HEK293 (cell line): ENCODE measurements at regions not wholly inside any gene's neighbourhood (a gene's known extent, or its start where the extent isn't known, plus 50 kb on each side); places are given as distances from the start of the nearest gene placed in this dataset.

Experiments
- CTCF ChIA-PET: fragments of 350-600 bp; formaldehyde crosslinking; extraction: SDS; loops from one replicate; lab custom pipeline; 2021; ENCODE audit warnings: antibody characterized with exemption; lab: Yijun Ruan, JAX
- POLR2A ChIA-PET: fragments of 300-600 bp; formaldehyde crosslinking; extraction: SDS; loops from one replicate; lab custom pipeline; 2020; ENCODE audit warnings: antibody characterized with exemption, inconsistent platforms; lab: Yijun Ruan, JAX
- H3K27ac ChIP-seq: fragments of 200-500 bp; sonication (Bioruptor generic); 2 replicates; pipeline ENCODE4 v1.5.1; 2014; ENCODE audit warnings: low read depth, low read length, control low read depth, inconsistent platforms; ENCODE audit errors: extremely low read depth
- H3K36me3 ChIP-seq, 2 experiments: fragments of 200-500 bp in 1 of 2; sonication (Bioruptor generic) in 1 of 2; 1 replicate in 1 of 2; 2 replicates in 1 of 2; pipeline ENCODE4 v1.5.1; 2014 to 2017; ENCODE audit warnings: inconsistent platforms in 2 of 2, low read length in 2 of 2; ENCODE audit not compliant: control insufficient read depth in 2 of 2, insufficient read depth in 1 of 2
- H3K4me1 ChIP-seq: fragments of 200-500 bp; sonication (Bioruptor generic); 2 replicates; pipeline ENCODE4 v1.5.1; 2014; ENCODE audit warnings: mild to moderate bottlenecking, low read length, inconsistent platforms; ENCODE audit not compliant: control insufficient read depth, insufficient read depth
- H3K4me3 ChIP-seq: 2 replicates; pipeline ENCODE4 v1.5.1; 2011; ENCODE audit warnings: low read depth, mild to moderate bottlenecking, control low read depth, low read length, moderate library complexity
- H3K9me3 ChIP-seq: fragments of 200-500 bp; sonication (Bioruptor generic); 2 replicates; pipeline ENCODE4 v1.5.1; 2014; ENCODE audit warnings: low read depth, low read length, inconsistent platforms; ENCODE audit not compliant: control insufficient read depth, insufficient read depth
- GLIS2 ChIP-seq: fragments of 450-650 bp; formaldehyde crosslinking; IDR thresholded peaks from 2 replicates; pipeline ENCODE4 v1.5.1; 2016; ENCODE audit warnings: missing biosample characterization, missing genetic modification characterization
- MZF1 ChIP-seq: fragments of 450-650 bp; formaldehyde crosslinking; IDR thresholded peaks from 2 replicates; pipeline ENCODE4 v1.5.1; 2017; ENCODE audit warnings: missing biosample characterization, missing genetic modification characterization, borderline replicate concordance
- OVOL3 ChIP-seq: fragments of 450-650 bp; formaldehyde crosslinking; IDR thresholded peaks from 2 replicates; pipeline ENCODE4 v1.5.1; 2016; ENCODE audit warnings: missing biosample characterization, missing genetic modification characterization
- PRDM6 ChIP-seq: fragments of 450-650 bp; formaldehyde crosslinking; IDR thresholded peaks from 2 replicates; pipeline ENCODE4 v1.5.1; 2017; ENCODE audit warnings: missing biosample characterization, missing genetic modification characterization
- REST ChIP-seq: fragments of 450-650 bp; formaldehyde crosslinking; IDR thresholded peaks from 2 replicates; pipeline ENCODE4 v1.5.1; 2016; ENCODE audit warnings: missing biosample characterization, missing genetic modification characterization
- TSHZ1 ChIP-seq: fragments of 450-650 bp; formaldehyde crosslinking; IDR thresholded peaks from 2 replicates; pipeline ENCODE4 v1.5.1; 2016; ENCODE audit warnings: missing biosample characterization, missing genetic modification characterization, borderline replicate concordance
- WT1 ChIP-seq: fragments of 450-650 bp; formaldehyde crosslinking; IDR thresholded peaks from 2 replicates; pipeline ENCODE4 v1.5.1; 2016; ENCODE audit warnings: missing biosample characterization, missing genetic modification characterization
- ZBTB11 ChIP-seq: fragments of 450-650 bp; formaldehyde crosslinking; conservative IDR thresholded peaks from 2 replicates; pipeline ENCODE4 v1.5.1; 2016; ENCODE audit warnings: low read depth, missing biosample characterization, missing genetic modification characterization
- ZFHX2 ChIP-seq: fragments of 450-650 bp; formaldehyde crosslinking; conservative IDR thresholded peaks from 2 replicates; pipeline ENCODE4 v1.5.1; 2016; ENCODE audit warnings: missing biosample characterization, missing genetic modification characterization
- ZNF146 ChIP-seq: fragments of 450-650 bp; formaldehyde crosslinking; IDR thresholded peaks from 2 replicates; pipeline ENCODE4 v1.5.1; 2016; ENCODE audit warnings: missing biosample characterization, missing genetic modification characterization
- ZNF26 ChIP-seq: fragments of 450-650 bp; formaldehyde crosslinking; IDR thresholded peaks from 2 replicates; pipeline ENCODE4 v1.5.1; 2016; ENCODE audit warnings: missing biosample characterization, missing genetic modification characterization
- ZNF274 ChIP-seq, 2 experiments: fragments of 200-500 bp in 1 of 2; fragments of 450-650 bp in 1 of 2; sonication (Bioruptor generic) in 1 of 2; formaldehyde crosslinking in 1 of 2; IDR thresholded peaks; 2 replicates each; pipeline versions ENCODE4 v1.5.1 to v1.6.1; 2014 to 2016; ENCODE audit warnings: borderline replicate concordance in 1 of 2, inconsistent platforms in 1 of 2, low read length in 1 of 2, missing biosample characterization in 1 of 2, missing genetic modification characterization in 1 of 2
- ZNF518A ChIP-seq: fragments of 450-650 bp; formaldehyde crosslinking; conservative IDR thresholded peaks from 2 replicates; pipeline ENCODE4 v1.5.1; 2016; ENCODE audit warnings: low read depth, missing biosample characterization, missing genetic modification characterization
- ZNF544 ChIP-seq: fragments of 450-650 bp; formaldehyde crosslinking; IDR thresholded peaks from 2 replicates; pipeline ENCODE4 v1.5.0; 2017; ENCODE audit warnings: missing biosample characterization, missing genetic modification characterization
- ZNF560 ChIP-seq: fragments of 450-650 bp; formaldehyde crosslinking; IDR thresholded peaks from 2 replicates; pipeline ENCODE4 v1.5.1; 2017; ENCODE audit warnings: missing biosample characterization, missing genetic modification characterization, borderline replicate concordance
- ZNF768 ChIP-seq: fragments of 450-650 bp; formaldehyde crosslinking; IDR thresholded peaks from 2 replicates; pipeline ENCODE4 v1.5.1; 2018; ENCODE audit warnings: missing biosample characterization, mild to moderate bottlenecking, missing genetic modification characterization

- TF ChIP-seq ZBTB11 (tag by site-specific recombination) (no peak), ZNF544 (tag by site-specific recombination) (no peak), OVOL3 (tag by site-specific recombination) (no peak), REST (tag by site-specific recombination) (no peak)
Observed at GRCh38 chr4:17398035-17398434, 113.9 kb downstream of the QDPR start (continued).

GRCh38 chr4:17397611-17398010 lies 114.3 kb downstream of the QDPR start:
- TF ChIP-seq PRDM6 (tag by site-specific recombination) (no peak), ZNF26 (tag by site-specific recombination) (no peak), ZNF768 (tag by site-specific recombination) (no peak), TSHZ1 (tag by site-specific recombination) (no peak), ZNF560 (no peak), WT1 (no peak), MZF1 (tag by site-specific recombination) (no peak), ZNF146 (no peak), ZNF274 (IDR thresholded peaks at IDR 0.05; ENCODE audit: low read length) (no peak), ZNF274 (tag by site-specific recombination; IDR thresholded peaks at IDR 0.05; ENCODE audit: borderline replicate concordance) (no peak), ZFHX2 (tag by site-specific recombination) (no peak), ZNF518A (no peak), GLIS2 (no peak)
- TF ChIP-seq, all 188 proteins: peak for 0
- ChIA-PET POLR2A (no interaction called here), CTCF (no interaction called here)
- no peaks in the 10 kb centered on the region for H3K9me3 ChIP-seq
- no peaks in the 10 kb centered on the region for H3K36me3 ChIP-seq
- H3K27ac ChIP-seq: no peak overlapping the region
- no peak overlapping the region for H3K4me3 ChIP-seq
- no peaks in the 10 kb centered on the region for H3K4me1 ChIP-seq
